ENCODE measurements at regions not wholly inside any gene's neighbourhood (a gene's known extent, or its start where the extent isn't known, plus 50 kb on each side); places are given as distances from the start of the nearest gene placed in this dataset.

GRCh38 chr6:112503091-112503596, 156.0 kb downstream of the RFPL4B start:
- TF ChIP-seq, protein P1, sequence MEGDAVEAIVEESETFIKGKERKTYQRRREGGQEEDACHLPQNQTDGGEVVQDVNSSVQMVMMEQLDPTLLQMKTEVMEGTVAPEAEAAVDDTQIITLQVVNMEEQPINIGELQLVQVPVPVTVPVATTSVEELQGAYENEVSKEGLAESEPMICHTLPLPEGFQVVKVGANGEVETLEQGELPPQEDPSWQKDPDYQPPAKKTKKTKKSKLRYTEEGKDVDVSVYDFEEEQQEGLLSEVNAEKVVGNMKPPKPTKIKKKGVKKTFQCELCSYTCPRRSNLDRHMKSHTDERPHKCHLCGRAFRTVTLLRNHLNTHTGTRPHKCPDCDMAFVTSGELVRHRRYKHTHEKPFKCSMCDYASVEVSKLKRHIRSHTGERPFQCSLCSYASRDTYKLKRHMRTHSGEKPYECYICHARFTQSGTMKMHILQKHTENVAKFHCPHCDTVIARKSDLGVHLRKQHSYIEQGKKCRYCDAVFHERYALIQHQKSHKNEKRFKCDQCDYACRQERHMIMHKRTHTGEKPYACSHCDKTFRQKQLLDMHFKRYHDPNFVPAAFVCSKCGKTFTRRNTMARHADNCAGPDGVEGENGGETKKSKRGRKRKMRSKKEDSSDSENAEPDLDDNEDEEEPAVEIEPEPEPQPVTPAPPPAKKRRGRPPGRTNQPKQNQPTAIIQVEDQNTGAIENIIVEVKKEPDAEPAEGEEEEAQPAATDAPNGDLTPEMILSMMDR (IDR thresholded peaks at IDR 0.05; ENCODE audit: insufficient read depth, low read length), result no peak
- no peak for TF ChIP-seq POLR2AphosphoS5 (IDR thresholded peaks at IDR 0.05; ENCODE audit: low read depth)
- no peak for TF ChIP-seq REST (IDR thresholded peaks at IDR 0.05; ENCODE audit: insufficient replicate concordance, low read depth)
- TF ChIP-seq GABPA (IDR thresholded peaks at IDR 0.05; ENCODE audit: low read depth), result no peak
